A549 (cell line): ENCODE measurements at regions not wholly inside any gene's neighbourhood (a gene's known extent, or its start where the extent isn't known, plus 50 kb on each side); places are given as distances from the start of the nearest gene placed in this dataset.

Experiments used
- CTCF ChIP-seq: fragments of >200 bp; sonication (Bioruptor Twin); formaldehyde crosslinking; IDR thresholded peaks from 3 replicates; pipeline ENCODE4 v1.5.1; 2016
- EHF ChIP-seq: fragments of 250-450 bp; sonication (Bioruptor Pico); IDR thresholded peaks from 2 replicates; pipeline ENCODE4 v1.5.0; 2020; ENCODE audit warnings: mild to moderate bottlenecking
- RFX5 ChIP-seq: fragments of 450-650 bp; IDR thresholded peaks from 2 replicates; pipeline ENCODE4 v1.7.1; 2014; ENCODE audit warnings: antibody characterized with exemption, mild to moderate bottlenecking, moderate library complexity

GRCh38 chr2:16156411-16156810 lies 216.1 kb downstream of the MYCN start:
- TF ChIP-seq EHF (CRISPR knock-in tag) (no peak), RFX5 (no peak), CTCF (no peak)
